MCF 10A (cell line): ENCODE measurements at regions not wholly inside any gene's neighbourhood (a gene's known extent, or its start where the extent isn't known, plus 50 kb on each side); places are given as distances from the start of the nearest gene placed in this dataset.

Experiments
- BruUV-seq: library from RNA; stranded (reverse); fragments of 400-500 nt; replicated peaks from 2 replicates; lab custom pipeline; 2021; lab: Mats Ljungman, UMichigan
- CTCF ChIA-PET: fragments of 300-600 bp; sonication (Branson Sonifier 250); formaldehyde crosslinking; extraction: SDS; loops from one replicate; lab custom pipeline; 2021; ENCODE audit warnings: antibody characterized with exemption, inconsistent platforms; lab: Yijun Ruan, JAX
- POLR2A ChIA-PET: fragments of 300-600, 350-650 bp; sonication (Branson Sonifier 250); formaldehyde crosslinking; extraction: SDS; loops from one replicate; lab custom pipeline; 2020; ENCODE audit warnings: antibody characterized with exemption, inconsistent platforms; lab: Yijun Ruan, JAX
- DNase-seq: peaks from one replicate; pipeline ENCODE4 v3.0.0-alpha.2; 2018; ENCODE audit not compliant: unreplicated experiment
- H3K27ac Mint-ChIP-seq: one replicate; pipeline ENCODE4 v1.8.0; 2022; ENCODE audit warnings: mild to moderate bottlenecking, low read depth, mixed read lengths; ENCODE audit not compliant: unreplicated experiment
- H3K27me3 Mint-ChIP-seq: one replicate; pipeline ENCODE4 v1.8.0; 2022; ENCODE audit warnings: mixed read lengths; ENCODE audit not compliant: insufficient read depth, unreplicated experiment
- H3K36me3 Mint-ChIP-seq: one replicate; pipeline ENCODE4 v1.8.0; 2022; ENCODE audit warnings: mild to moderate bottlenecking, moderate library complexity, mixed read lengths; ENCODE audit not compliant: insufficient read depth, unreplicated experiment
- H3K4me1 Mint-ChIP-seq: one replicate; pipeline ENCODE4 v1.8.0; 2022; ENCODE audit warnings: mixed read lengths; ENCODE audit not compliant: insufficient read depth, unreplicated experiment
- H3K4me3 Mint-ChIP-seq: one replicate; pipeline ENCODE4 v1.8.0; 2022; ENCODE audit warnings: mild to moderate bottlenecking, moderate library complexity, mixed read lengths; ENCODE audit not compliant: unreplicated experiment
- H3K9me3 Mint-ChIP-seq: one replicate; pipeline ENCODE4 v1.8.0; 2022; ENCODE audit warnings: mixed read lengths; ENCODE audit not compliant: unreplicated experiment
- CTCF ChIP-seq: fragments of 200-600 bp; IDR thresholded peaks from one replicate; pipeline ENCODE4 v1.8.0; 2022; ENCODE audit warnings: antibody characterized with exemption, mild to moderate bottlenecking; ENCODE audit not compliant: unreplicated experiment
- intact Hi-C: fragments of 100-400 bp; cut with micrococcal nuclease; formaldehyde crosslinking; loops from 2 replicates; pipeline ENCODE4 v1.14.1; 2022

- TF ChIP-seq CTCF = no peak
- no peak overlapping the region for H3K27ac Mint-ChIP-seq
- no TSS peak for BruUV-seq
These were observed 80.7 kb upstream of the FOXF1 start for GRCh38 chr16:86429663-86430062.

GRCh38 chr16:86430814-86431213 is 79.5 kb upstream of the FOXF1 start:
- BruUV-seq = no TSS peak
- intact Hi-C loops = no loop called here
- DNase-seq = no peak
- CTCF ChIA-PET = no interaction called here
- H3K4me1 Mint-ChIP-seq = no peaks in the 10 kb centered on the region
- peaks cover 57% of the 10 kb centered on the region for H3K27me3 Mint-ChIP-seq
- no peak overlapping the region for H3K4me3 Mint-ChIP-seq
- no peak for TF ChIP-seq CTCF
- H3K9me3 Mint-ChIP-seq = no peaks in the 10 kb centered on the region
- H3K36me3 Mint-ChIP-seq = no peaks in the 10 kb centered on the region
- POLR2A ChIA-PET = interaction anchor here (0.6 kb wide), 2 partner anchors 24 to 70 kb away, joined by 3 to 4 read pairs; no protein-coding TSS in a partner anchor
- H3K27ac Mint-ChIP-seq = no peak overlapping the region

More at GRCh38 chr16:86429663-86430062, 80.7 kb upstream of the FOXF1 start:
- Mint-ChIP-seq H3K4me1 (no peaks in the 10 kb centered on the region), H3K36me3 (no peaks in the 10 kb centered on the region), H3K9me3 (no peaks in the 10 kb centered on the region), H3K4me3 (no peak overlapping the region), H3K27me3 (peaks cover 48% of the 10 kb centered on the region)
- intact Hi-C loops = no loop called here
- ChIA-PET CTCF (interaction anchor here (0.6 to 0.7 kb wide), 2 partner anchors 9 to 627 kb away, joined by 3 read pairs; no protein-coding TSS in a partner anchor), POLR2A (no interaction called here)
- DNase-seq = no peak

GRCh38 chr16:86431540-86431939 is 78.8 kb upstream of the FOXF1 start:
- ChIA-PET CTCF (no interaction called here), POLR2A (no interaction called here)
- Mint-ChIP-seq H3K9me3 (no peaks in the 10 kb centered on the region), H3K27me3 (peaks cover 64% of the 10 kb centered on the region), H3K4me3 (no peak overlapping the region), H3K36me3 (no peaks in the 10 kb centered on the region), H3K4me1 (no peaks in the 10 kb centered on the region), H3K27ac (no peak overlapping the region)
- intact Hi-C loops = no loop called here
- no peak for DNase-seq
- TF ChIP-seq CTCF = no peak
- no TSS peak for BruUV-seq

GRCh38 chr16:86432048-86432447 is 78.3 kb upstream of the FOXF1 start:
- intact Hi-C loops = no loop called here
- peaks cover 70% of the 10 kb centered on the region for H3K27me3 Mint-ChIP-seq
- no peaks in the 10 kb centered on the region for H3K4me1 Mint-ChIP-seq
- H3K36me3 Mint-ChIP-seq = no peaks in the 10 kb centered on the region
- ChIA-PET CTCF (no interaction called here), POLR2A (no interaction called here)
- no peak for TF ChIP-seq CTCF
- H3K27ac Mint-ChIP-seq = no peak overlapping the region
- DNase-seq = no peak
- no peaks in the 10 kb centered on the region for H3K9me3 Mint-ChIP-seq
- no peak overlapping the region for H3K4me3 Mint-ChIP-seq
- BruUV-seq = no TSS peak
